GM19238 (cell line): ENCODE measurements at regions not wholly inside any gene's neighbourhood (a gene's known extent, or its start where the extent isn't known, plus 50 kb on each side); places are given as distances from the start of the nearest gene placed in this dataset.
"Not testable (repeated sequence)": the region's sequence is repeated elsewhere in the genome, so short reads cannot be mapped to it uniquely, and the experiment has no call there.

Experiments used
- DNase-seq: peaks from one replicate; pipeline ENCODE4 v3.0.0; 2011; ENCODE audit warnings: low spot score; ENCODE audit not compliant: insufficient read length

DNA sequence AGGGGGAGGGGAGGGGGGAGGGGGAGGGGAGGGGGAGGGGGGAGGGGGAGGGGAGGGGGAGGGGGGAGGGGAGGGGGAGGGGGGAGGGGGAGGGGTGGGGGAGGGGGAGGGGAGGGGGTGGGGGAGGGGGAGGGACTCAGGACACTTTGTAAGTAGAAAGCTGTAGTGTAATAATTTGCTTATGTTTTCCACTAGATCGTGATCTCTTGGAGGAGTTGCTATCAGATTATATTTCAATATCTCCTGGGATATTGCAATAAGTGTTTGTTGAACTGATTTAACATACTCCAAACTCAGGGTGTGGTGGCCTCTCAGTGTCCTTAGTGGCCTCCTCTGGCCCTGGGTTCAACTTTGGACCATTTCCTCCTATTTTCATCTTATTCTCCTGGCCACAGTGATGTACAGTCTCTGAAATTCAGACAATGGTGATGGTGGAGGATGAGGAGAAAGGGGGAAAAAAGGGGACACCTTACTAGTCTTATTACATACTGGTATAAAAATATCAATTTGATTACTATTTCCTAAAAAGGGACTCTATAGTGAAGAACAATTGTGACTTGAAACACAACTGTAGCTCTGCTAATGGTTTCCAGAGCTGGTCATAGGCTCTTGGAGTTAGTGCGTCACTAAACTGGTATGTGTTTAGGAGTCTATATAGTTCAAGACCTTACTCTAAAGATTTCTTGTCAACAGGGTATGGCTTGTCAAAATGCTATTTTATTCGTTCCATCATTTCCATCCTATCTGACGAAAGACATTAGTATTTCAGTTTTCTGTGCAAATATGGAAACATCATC, 89.6 kb downstream of the DDX1 start:
- no peak for DNase-seq

DNA sequence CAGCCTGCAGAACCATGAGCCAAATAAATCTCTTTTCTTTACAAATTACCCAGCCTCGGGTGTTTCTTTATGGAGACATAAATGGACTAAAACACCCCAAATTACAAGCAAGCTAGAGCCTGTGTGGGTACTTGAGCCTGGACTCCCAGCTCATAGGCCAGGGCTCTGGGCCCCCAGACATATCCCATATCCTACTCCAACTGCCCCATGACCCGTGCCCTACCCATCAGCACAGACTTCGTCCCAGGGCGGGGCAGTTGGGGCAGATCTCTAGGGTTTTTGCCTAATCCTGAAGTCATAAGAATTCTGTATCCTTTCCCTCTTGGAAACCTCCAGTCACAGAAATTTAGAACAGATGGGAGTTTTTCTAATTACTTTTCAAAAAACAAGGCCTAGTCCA, 90.7 kb downstream of the DDX1 start:
- no peak for DNase-seq

DNA sequence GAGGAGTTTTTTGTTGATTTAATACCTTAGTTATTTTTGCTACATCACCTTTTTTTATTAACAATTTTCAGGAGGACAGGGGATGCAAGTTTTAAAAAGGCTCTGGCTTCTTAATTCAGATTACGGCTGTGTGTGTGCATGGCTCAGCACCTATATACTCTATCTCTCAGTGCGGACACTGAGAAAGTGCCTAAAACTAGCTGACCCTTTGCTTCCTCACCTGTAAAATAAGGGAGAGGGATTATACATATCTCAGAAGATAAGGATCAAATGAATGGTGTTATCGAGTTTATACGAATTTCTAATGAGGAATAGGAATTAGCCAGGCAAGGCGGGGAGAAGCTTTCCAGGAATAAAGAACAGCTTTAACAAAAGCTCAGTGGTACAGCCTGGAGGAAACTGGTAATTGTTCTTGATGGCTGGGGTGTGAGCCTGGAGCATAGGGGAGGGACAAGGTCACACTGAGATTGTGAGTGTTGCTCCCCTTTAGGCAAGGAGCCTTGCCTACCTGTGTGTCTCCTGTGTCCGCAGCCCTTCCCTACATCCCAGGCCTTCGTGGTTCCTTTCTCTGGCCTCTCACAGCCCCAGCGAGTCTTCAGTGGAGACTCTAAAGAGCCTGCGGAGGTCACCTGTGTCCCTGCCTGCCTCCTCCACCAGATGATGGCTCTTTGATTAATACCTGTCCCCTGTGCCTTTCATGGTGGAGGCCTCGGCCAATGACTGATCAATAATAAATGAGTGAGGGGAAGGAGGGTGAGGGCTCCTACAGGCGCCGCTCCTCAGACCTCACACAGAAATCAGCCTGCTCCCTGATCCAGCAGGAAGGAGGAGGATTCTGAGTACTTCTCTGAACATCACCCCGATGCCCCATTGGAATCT, 92.7 kb downstream of the DDX1 start:
- no peak for DNase-seq

DNA sequence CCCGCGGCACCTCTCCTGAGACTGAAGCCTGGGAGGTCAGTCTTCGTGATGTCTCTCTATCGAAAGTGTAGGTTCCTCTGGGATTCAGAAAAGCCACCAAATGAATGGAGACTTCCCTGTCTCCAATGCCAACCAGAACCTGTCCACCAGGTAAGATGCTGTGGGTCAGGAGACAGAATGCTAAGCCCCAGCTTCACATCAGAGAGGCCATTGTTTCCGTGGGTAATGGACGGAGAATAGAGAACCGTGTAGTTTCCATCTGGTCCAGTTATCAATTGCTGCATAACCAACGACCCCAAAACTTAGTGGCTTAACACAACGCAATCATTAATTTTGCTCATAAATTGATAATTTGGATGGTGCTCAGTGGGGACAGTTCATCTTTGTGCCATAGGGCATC, 93.5 kb downstream of the DDX1 start:
- DNase-seq: no peak

DNA sequence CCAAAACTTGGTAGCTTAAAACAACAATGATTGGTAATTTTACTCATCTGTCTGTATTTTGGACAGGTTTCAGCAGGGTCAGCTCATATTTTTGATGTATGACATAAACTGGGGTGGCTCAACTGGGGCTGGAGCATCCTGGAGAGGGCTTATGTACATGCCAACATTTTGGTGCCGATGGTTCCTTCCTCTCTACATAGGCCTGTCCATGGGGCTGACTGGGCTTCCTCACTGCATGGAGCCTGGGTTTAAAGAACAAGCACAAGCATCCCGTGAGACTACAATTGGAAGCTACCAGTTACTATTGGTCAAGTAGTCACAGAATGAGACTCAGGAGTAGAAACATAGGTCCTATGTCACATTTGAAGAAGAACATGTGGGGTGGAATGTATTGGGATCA, 95.0 kb downstream of the DDX1 start:
- no peak for DNase-seq

DNA sequence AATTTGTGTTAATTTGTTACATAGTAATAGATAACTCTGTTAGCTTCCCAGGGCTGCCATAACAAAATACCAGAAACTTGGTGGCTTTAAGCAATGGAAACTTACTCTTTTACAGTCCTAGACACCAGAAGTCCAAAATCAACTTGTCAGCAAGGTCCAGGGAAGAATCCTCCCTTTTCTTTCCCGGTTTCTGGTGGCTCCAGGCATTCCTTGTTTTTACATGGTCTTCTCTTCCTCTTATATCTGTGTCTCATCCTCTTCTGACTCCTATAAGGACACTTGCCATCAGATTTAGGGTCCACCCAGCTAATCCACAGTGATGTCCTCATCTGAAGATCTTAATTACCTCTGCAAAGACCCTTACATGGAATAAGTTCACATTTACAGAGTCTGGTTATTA, 95.6 kb downstream of the DDX1 start:
- no peak for DNase-seq

DNA sequence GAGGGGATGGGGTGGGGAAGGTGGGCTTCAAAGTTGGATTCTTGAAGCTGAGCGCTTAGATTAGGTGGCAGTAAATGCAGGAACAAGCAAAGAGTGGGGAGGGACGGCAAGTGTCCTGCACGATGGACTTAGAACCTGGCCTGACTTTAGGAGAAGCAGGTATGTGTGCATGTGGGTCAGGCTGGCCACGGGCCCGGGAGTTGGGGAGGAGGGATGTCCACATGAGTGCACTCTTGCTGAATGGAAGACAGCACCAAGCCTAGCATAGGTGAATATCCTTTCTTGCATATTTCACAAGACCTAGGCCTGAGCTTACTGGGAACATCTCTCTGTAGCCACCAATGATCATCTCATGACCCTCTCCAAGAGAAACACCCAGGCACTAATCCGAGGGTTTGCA, 96.1 kb downstream of the DDX1 start:
- no peak for DNase-seq

DNA sequence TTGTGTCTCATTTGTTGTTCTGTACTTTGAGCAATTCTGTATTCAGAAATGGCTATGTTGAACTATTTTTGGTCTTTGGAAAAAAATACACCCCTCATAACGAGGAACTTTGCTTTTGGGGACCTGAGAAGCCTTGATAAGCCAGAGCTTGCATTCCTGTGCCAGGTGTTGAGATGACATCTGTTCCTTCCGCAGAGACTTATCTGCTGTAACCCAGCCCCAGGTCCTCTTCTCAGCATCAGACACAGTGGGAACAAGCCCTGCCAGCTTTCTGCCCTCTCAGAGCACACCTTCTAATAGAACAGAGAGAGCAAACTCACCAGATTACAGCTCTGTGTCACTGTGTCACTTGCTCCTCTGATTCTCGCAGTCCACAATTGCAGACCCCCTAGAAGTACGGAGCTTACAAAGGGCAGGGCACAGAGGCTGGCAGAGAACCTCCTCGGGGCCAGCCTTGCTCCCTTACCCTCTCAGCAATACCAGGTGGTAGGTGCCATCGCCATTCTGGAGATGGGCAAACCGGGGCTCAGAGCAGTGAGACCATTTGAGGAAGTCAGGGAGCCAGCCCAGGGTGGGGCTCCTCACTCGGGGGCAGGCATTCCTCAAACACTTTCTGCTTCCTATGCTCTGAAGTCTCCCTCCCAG, 97.4 kb downstream of the DDX1 start:
- DNase-seq: no peak

DNA sequence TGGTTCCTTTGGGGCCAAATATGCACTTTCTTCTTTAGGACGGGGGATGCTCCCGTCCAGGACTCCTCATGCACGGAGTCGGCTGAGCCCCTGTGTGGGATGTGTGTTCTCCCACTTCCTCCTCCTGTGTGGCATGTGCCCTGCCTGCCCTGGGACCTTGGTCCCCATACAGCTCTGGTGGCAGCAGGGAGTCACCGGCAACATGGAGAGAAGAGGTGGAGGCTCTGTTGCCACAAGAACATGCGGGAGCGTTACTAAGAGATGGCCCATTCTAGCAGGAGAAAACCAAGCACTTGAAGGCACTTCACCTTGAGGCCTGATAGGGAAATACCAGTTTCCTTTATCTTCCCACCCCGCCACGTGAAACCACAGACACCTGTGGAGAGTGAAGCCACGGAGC, 98.0 kb downstream of the DDX1 start:
- no peak for DNase-seq

DNA sequence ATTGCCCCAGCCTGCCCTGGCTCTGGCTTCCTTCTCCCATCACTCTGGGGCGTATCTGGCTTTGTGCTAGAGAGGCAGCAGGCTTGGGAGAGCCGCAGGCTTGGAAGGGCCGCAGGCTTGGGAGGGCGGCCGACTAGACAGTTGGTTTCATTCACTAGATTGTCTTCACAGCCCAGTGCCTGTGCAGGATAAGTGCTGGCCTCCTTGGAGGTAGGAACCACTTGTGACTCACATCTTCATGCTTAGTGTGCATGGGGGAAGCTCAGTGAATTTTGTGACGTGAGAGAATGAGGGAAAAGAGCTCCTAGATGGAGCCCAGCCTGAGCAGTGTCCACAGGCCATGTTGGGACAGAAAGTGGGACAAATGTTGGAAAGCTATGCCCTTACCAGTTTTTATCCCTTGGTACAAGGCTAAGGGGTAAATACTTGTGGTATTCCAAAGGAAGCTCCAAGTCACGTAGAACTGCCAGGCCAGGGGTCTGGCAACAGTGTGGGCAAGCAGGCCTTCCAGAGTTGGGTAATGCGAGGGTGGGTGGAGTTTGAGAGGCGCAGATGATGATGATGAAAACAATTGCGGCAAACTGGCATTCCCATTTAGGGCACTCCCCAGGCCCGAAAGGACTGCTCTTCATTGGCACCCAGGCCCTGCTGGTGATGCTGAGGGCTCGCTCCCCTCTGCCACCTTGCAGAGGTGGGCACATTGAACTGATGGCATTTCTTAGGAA, 100.1 kb downstream of the DDX1 start:
- no peak for DNase-seq

DNA sequence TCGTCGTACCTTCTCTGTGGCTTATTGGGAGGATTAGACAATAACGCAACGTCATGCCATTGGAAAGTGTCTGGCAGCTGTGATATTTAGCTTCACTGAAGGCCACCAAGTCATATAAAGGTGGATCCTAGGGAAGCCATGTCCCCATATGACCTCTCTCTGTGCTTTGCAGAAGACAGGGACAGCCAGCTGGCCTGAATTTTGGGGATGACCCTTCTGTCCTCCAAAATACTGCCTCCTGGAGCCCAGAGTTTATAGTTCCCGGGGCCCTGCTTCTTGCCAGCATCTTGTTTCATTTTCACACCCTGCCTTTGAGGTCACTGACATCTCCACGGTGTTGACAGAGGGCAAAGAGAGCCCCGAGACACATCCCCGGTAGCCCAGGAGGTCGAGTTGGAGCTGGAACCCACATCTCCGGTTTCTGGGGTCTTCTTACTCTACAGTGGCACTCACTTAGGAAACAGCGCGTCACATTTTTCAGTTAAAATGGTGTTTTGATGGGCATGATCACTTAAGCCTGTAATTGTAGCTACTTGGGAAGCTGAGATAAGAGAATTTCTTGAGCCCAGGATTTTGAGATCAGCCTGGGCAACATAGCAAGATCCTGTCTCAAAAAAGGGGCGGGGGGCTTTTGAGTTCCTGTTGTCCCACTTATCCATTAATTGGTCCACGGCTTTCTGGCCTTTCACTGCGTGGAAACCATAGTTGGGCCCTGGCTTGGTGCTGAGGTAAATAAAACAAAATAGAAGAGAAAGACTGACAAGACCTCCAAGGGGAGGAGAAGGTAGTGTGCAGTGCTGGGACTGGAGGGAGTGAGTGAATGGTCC, 101.1 kb downstream of the DDX1 start:
- no peak for DNase-seq

DNA sequence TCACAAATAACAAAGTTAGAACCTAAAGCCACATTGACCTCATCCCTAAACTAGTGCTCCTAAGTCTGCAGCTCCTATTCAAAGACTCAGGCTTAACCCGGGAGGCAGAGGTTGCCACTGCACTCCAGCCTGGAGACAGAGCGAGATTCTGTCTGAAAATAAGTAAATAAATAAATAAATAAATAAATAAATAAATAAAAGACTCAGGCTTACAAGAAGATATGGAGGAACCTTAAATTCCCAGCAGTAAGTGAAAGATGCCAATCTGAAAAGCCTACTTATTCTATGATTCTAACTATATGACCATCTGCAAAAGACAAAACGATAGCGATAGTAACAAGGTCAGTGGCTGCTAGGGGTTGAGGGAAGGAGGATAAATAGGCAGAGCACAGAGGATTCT, 101.7 kb downstream of the DDX1 start:
- no peak for DNase-seq

DNA sequence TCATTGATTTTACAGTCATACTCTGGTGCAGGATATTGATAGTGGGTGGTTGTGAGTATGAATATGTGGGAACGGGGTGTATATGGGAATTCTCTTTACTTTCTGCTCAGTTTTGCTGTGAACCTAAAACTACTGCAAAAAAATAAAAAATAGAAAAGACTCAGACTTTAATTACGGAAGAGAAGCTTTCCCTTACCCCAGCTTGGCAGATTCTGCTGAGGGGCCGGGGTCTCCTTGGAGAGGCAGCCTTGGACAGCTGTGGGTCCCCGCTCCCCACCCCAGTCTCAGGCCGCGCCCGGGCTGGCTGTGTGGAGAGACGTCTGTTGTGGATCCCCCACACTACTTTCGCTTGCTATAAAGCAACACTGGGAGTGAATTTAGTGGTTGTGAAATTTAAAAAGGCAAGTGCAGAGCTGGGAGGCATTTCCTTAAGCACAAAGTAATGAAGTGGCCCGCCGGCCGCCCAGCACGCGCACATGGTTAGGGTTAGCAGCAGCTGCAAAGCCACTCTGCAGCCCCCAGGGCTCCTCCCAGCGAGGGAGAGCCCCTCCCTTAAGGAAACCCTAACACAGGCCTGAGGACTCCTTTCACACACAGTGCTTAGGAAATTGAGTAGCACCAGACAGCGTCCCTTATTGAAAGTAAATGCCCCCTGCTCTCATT, 102.4 kb downstream of the DDX1 start:
- DNase-seq: no peak

DNA sequence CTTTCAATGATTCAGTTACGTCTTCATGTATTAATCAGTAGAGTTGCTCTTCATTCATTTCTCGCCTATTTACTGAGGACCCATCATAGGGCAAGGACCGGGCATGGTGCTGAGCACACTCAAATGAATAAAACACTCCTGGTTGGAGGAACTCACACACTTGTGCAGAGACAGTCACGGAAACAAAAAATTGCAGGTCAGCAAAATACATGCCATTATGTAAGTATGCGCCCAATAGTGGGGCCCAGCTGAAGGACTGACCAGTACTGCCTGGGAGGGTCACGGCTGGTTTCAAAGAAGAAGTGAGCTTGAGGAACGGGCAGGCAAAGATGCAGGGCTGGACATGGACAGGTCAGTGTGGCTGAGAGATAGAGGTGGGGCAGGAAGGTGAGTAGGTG, 102.9 kb downstream of the DDX1 start:
- DNase-seq: no peak

DNA sequence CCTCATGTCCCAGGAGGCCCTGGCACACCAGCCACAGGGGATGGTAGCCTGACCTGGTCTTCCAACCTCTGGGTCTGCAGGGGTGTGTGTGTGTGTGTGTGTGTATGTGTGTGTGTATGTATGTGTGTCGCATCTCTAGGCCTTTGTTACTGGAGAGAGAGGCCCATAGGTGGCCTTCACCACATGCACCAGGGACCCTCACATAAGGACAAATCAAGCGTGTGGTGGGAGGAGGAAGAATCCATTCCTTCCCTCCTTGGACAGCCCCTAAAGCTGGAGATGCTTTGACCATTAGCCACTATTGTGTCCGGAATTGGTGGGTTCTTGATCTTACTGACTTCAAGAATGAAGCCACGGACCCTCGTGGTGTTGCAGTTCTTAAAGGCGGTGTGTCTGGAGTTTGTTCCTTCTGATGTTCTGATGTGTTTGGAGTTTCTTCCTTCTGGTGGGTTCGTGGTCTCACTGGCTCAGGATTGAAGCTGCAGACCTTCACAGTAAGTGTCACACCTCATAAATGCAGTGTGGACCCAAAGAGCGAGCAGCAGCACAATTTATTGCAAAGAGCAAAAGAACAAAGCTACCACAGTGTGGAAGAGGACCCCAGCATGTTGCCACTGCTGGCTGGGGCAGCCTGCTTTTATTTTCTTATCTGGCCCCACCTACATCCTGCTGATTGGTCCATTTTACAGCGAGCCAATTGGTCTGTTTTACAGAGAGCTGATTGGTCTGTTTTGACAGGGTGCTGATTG, 104.1 kb downstream of the DDX1 start:
- no peak for DNase-seq

DNA sequence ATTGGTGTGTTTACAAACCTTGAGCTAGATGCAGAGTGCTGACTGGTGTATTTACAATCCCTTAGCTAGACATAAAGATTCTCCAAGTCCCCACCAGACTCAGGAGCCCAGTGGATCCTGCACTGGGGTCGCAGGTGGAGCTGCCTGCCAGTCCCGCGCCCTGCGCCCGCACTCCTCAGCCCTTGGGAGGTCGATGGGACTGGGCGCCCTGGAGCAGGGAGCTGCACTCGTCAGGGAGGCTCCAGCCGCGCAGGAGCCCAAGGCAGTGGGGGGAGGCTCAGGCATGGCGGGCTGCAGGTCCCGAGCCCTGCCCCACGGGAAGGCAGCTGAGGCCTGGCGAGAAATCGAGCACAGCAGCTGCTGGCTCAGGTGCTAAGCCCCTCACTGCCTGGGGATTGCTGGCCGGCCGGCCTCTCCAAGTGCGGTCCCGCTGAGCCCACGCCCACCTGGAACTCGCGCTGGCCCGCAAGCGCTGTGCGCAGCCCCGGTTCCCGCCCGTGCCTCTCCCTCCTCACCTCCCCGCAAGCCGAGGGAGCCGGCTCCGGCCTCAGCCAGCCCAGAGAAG, 105.0 kb downstream of the DDX1 start:
- not testable (repeated sequence) for DNase-seq

DNA sequence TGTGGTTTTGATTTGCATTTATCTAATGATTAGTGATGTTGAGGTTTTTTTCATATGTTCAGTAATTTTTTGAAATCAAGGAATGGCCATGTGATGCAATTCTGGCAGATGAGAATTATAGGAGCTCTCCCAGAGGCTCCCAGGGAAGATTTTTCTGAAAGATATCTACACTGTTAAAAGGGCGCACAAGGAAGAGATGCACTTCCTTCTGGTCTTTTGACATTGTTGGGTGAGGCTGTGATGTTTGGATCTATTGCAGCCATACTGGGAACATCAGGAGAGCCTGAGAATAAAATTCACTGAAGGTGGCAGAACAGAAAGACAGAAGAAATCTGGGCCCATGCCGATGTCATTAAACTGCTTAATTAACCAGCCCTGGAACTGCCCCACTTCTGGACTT, 108.5 kb downstream of the DDX1 start:
- no peak for DNase-seq

DNA sequence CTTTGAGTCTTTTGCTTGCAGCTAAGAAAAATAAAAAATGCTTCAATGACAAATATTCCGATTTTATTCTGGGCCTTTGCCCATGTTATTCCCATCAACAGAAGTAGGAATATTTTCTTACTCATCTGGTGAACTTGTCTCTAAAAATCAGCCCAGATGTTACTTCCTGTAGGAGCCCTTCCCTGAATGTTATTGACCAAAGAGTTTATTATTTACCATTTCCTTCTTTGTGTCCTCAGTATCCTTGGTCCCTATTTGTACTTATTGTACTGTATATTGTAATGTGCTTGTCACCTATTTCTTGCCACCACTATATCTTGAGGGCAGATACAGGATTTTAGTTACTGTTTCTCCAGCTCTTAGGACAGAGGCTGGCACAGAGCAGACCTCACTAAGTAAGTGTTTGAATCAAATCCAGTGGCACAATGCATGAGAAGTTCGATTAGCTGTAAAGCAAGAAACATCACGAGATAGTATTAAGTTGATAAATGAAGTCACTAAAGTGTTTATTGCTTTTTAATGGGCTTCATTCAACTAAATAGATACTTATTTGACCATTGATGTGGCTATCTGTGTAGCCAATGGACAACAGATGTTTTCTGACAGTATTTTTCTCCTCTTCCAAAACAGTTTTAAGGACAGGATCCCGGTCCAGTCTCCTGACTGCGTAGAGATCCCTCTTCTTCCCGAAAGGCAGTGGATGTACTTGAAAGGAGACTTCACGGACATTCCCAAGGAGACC, 109.1 kb downstream of the DDX1 start:
- no peak for DNase-seq
